ENCODE measurements at regions not wholly inside any gene's neighbourhood (a gene's known extent, or its start where the extent isn't known, plus 50 kb on each side); places are given as distances from the start of the nearest gene placed in this dataset.

GRCh38 chr3:10761583-10761982 is 54.4 kb upstream of the SLC6A11 start:
- H4K20me1 ChIP-seq (ENCODE audit: insufficient read depth, low read length): no peaks in the 10 kb centered on the region
- no peak overlapping the region for H3K9ac ChIP-seq (ENCODE audit: low read length)
- Mint-ChIP-seq H3K27ac (ENCODE audit: unreplicated experiment) (no peak overlapping the region), H3K4me1 (ENCODE audit: low read depth, unreplicated experiment) (peaks cover 2% of the 10 kb centered on the region), H3K36me3 (ENCODE audit: low read depth, unreplicated experiment) (no peaks in the 10 kb centered on the region), H3K4me3 (ENCODE audit: unreplicated experiment) (no peak overlapping the region), H3K9me3 (ENCODE audit: unreplicated experiment) (no peaks in the 10 kb centered on the region), H3K27me3 (ENCODE audit: low read depth, unreplicated experiment) (peaks cover 48% of the 10 kb centered on the region)
- no peak for TF ChIP-seq EZH2 (IDR thresholded peaks at IDR 0.05; ENCODE audit: insufficient read depth, low read length)
- TF ChIP-seq CTCF (IDR thresholded peaks at IDR 0.05; ENCODE audit: insufficient read depth, low read depth, low read length): no peak
- no peak overlapping the region for H3K4me3 ChIP-seq (ENCODE audit: insufficient read depth, low read depth, low read length)
- peaks cover 22% of the 10 kb centered on the region for H3K27me3 ChIP-seq (ENCODE audit: insufficient read depth, low read length)
- H3K4me2 ChIP-seq (ENCODE audit: low read length): no peak overlapping the region
- H3K79me2 ChIP-seq (ENCODE audit: insufficient read depth, low read length): no peaks in the 10 kb centered on the region
- no peak for FAIRE-seq
- H3K9me3 ChIP-seq (ENCODE audit: insufficient read depth, low read depth, low read length): no peaks in the 10 kb centered on the region
- H3K36me3 ChIP-seq (ENCODE audit: insufficient read depth, low read length): no peaks in the 10 kb centered on the region
- no peak for DNase-seq (ENCODE audit: low read depth)
- no peak overlapping the region for H2AFZ ChIP-seq (ENCODE audit: low read depth, low read length)
- no peak overlapping the region for H3K27ac ChIP-seq (ENCODE audit: low read depth, low read length)
- H3K4me1 ChIP-seq (ENCODE audit: insufficient read depth, low read length): peaks cover 10% of the 10 kb centered on the region

- Mint-ChIP-seq H3K27ac (ENCODE audit: unreplicated experiment) (no peak overlapping the region), H3K27me3 (ENCODE audit: low read depth, unreplicated experiment) (peaks cover 48% of the 10 kb centered on the region), H3K4me1 (ENCODE audit: low read depth, unreplicated experiment) (peaks cover 2% of the 10 kb centered on the region), H3K9me3 (ENCODE audit: unreplicated experiment) (no peaks in the 10 kb centered on the region), H3K4me3 (ENCODE audit: unreplicated experiment) (no peak overlapping the region), H3K36me3 (ENCODE audit: low read depth, unreplicated experiment) (no peaks in the 10 kb centered on the region)
- Histone ChIP-seq H3K9me3 (ENCODE audit: insufficient read depth, low read depth, low read length) (no peaks in the 10 kb centered on the region), H3K4me3 (ENCODE audit: insufficient read depth, low read depth, low read length) (no peak overlapping the region), H3K36me3 (ENCODE audit: insufficient read depth, low read length) (no peaks in the 10 kb centered on the region), H3K27ac (ENCODE audit: low read depth, low read length) (no peak overlapping the region), H3K9ac (ENCODE audit: low read length) (no peak overlapping the region), H3K4me1 (ENCODE audit: insufficient read depth, low read length) (peaks cover 7% of the 10 kb centered on the region), H4K20me1 (ENCODE audit: insufficient read depth, low read length) (no peaks in the 10 kb centered on the region), H3K4me2 (ENCODE audit: low read length) (no peak overlapping the region), H3K79me2 (ENCODE audit: insufficient read depth, low read length) (no peaks in the 10 kb centered on the region), H2AFZ (ENCODE audit: low read depth, low read length) (no peak overlapping the region), H3K27me3 (ENCODE audit: insufficient read depth, low read length) (peaks cover 22% of the 10 kb centered on the region)
- TF ChIP-seq CTCF (IDR thresholded peaks at IDR 0.05; ENCODE audit: insufficient read depth, low read depth, low read length): no peak
- no peak for TF ChIP-seq EZH2 (IDR thresholded peaks at IDR 0.05; ENCODE audit: insufficient read depth, low read length)
- no peak for DNase-seq (ENCODE audit: low read depth)
- no peak for FAIRE-seq
Observed at GRCh38 chr3:10762116-10762515, 53.9 kb upstream of the SLC6A11 start.

GRCh38 chr3:10762611-10763247 is 53.3 kb upstream of the SLC6A11 start:
- peaks cover 50% of the 10 kb centered on the region for H3K27me3 Mint-ChIP-seq (ENCODE audit: low read depth, unreplicated experiment)
- DNase-seq (ENCODE audit: low read depth): no peak
- FAIRE-seq: no peak
- peaks cover under 1% of the 10 kb centered on the region for H3K4me1 ChIP-seq (ENCODE audit: insufficient read depth, low read length)
- no peaks in the 10 kb centered on the region for H4K20me1 ChIP-seq (ENCODE audit: insufficient read depth, low read length)
- no peak overlapping the region for H2AFZ ChIP-seq (ENCODE audit: low read depth, low read length)
- H3K9me3 ChIP-seq (ENCODE audit: insufficient read depth, low read depth, low read length): no peaks in the 10 kb centered on the region
- H3K4me2 ChIP-seq (ENCODE audit: low read length): no peak overlapping the region
- no peak overlapping the region for H3K9ac ChIP-seq (ENCODE audit: low read length)
- no peaks in the 10 kb centered on the region for H3K4me1 Mint-ChIP-seq (ENCODE audit: low read depth, unreplicated experiment)
- no peaks in the 10 kb centered on the region for H3K36me3 ChIP-seq (ENCODE audit: insufficient read depth, low read length)
- H3K36me3 Mint-ChIP-seq (ENCODE audit: low read depth, unreplicated experiment): no peaks in the 10 kb centered on the region
- no peak overlapping the region for H3K27ac Mint-ChIP-seq (ENCODE audit: unreplicated experiment)
- no peak overlapping the region for H3K4me3 Mint-ChIP-seq (ENCODE audit: unreplicated experiment)
- no peak overlapping the region for H3K4me3 ChIP-seq (ENCODE audit: insufficient read depth, low read depth, low read length)
- no peaks in the 10 kb centered on the region for H3K79me2 ChIP-seq (ENCODE audit: insufficient read depth, low read length)
- TF ChIP-seq CTCF (IDR thresholded peaks at IDR 0.05; ENCODE audit: insufficient read depth, low read depth, low read length): no peak
- no peak for TF ChIP-seq EZH2 (IDR thresholded peaks at IDR 0.05; ENCODE audit: insufficient read depth, low read length)
- H3K27ac ChIP-seq (ENCODE audit: low read depth, low read length): no peak overlapping the region
- H3K27me3 ChIP-seq (ENCODE audit: insufficient read depth, low read length): peaks cover 24% of the 10 kb centered on the region
- H3K9me3 Mint-ChIP-seq (ENCODE audit: unreplicated experiment): no peaks in the 10 kb centered on the region

Data from astrocyte (in vitro differentiated cells and primary cell).